Upper lobe of left lung (tissue), 4 donors: ENCODE measurements at regions not wholly inside any gene's neighbourhood (a gene's known extent, or its start where the extent isn't known, plus 50 kb on each side); places are given as distances from the start of the nearest gene placed in this dataset.

Experiments used
- CTCF ChIP-seq, 6 experiments: fragments of 450-650 bp in 4 of 6; fragments of 200-600 bp in 2 of 6; sonication (generic) in 2 of 6; IDR thresholded peaks; one replicate each; pipeline ENCODE4 v1.5.1; 2016 to 2019; ENCODE audit warnings: antibody characterized with exemption in 6 of 6
- EP300 ChIP-seq, 4 donors: sonication (generic); formaldehyde crosslinking; IDR thresholded peaks; one replicate each; pipeline ENCODE4 v1.5.1; 2017; ENCODE audit warnings: antibody characterized with exemption in 4 of 4, control low read depth in 2 of 4
- POLR2A ChIP-seq, 4 donors: fragments of 450-650 bp; IDR thresholded peaks; one replicate each; pipeline ENCODE4 v1.5.1; 2016 to 2017; ENCODE audit warnings: antibody characterized with exemption in 4 of 4, mild to moderate bottlenecking in 2 of 4
- POLR2AphosphoS5 ChIP-seq, 2 donors: sonication (generic); formaldehyde crosslinking; IDR thresholded peaks; one replicate each; pipeline ENCODE4 v1.5.1; 2017; ENCODE audit warnings: antibody characterized with exemption in 2 of 2

GRCh38 chr2:88815697-88816096 is 124.2 kb downstream of the RPIA start:
- TF ChIP-seq EP300 (IDR thresholded peaks at IDR 0.05) = no peak
- TF ChIP-seq CTCF (IDR thresholded peaks at IDR 0.05) = no peak
- no peak for TF ChIP-seq POLR2AphosphoS5 (IDR thresholded peaks at IDR 0.05)
- TF ChIP-seq POLR2A (IDR thresholded peaks at IDR 0.05) = no peak
